GM12873 (cell line): ENCODE measurements at regions not wholly inside any gene's neighbourhood (a gene's known extent, or its start where the extent isn't known, plus 50 kb on each side); places are given as distances from the start of the nearest gene placed in this dataset.

Experiments
- CTCF ChIP-seq: IDR thresholded peaks from 2 replicates; pipeline ENCODE4 v1.5.1; 2012; ENCODE audit warnings: low read depth, mild to moderate bottlenecking, moderate library complexity, low read length, control low read depth; ENCODE audit not compliant: insufficient read depth; ENCODE audit errors: missing control alignments

DNA sequence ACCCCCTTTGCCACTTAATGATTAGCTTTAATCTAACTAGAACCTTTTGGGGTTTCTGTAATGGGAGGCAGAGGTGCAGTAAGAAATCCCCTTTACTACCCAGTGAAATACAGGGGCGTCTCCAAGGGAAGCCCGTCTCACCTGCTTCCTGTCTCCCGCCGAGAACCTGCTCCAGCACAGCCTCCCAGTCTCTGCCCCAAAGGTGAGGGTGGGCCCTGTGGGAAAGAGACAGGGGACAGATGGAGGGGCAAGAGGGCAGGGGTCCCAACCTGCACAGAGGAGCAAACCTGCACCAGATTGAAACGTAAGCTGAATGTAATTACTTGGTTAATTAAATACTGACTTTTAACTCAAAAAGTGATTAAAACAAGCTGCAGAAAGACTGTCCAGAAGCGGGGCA lies 474.2 kb upstream of the SULF2 start:
- no peak for TF ChIP-seq CTCF

GRCh38 chr20:48257833-48258232 lies 472.6 kb upstream of the SULF2 start:
- no peak for TF ChIP-seq CTCF

- no peak for TF ChIP-seq CTCF
Measured at GRCh38 chr20:48247961-48248360, 462.7 kb upstream of the SULF2 start.

GRCh38 chr20:48246061-48246790 lies 460.9 kb upstream of the SULF2 start:
- no peak for TF ChIP-seq CTCF

DNA sequence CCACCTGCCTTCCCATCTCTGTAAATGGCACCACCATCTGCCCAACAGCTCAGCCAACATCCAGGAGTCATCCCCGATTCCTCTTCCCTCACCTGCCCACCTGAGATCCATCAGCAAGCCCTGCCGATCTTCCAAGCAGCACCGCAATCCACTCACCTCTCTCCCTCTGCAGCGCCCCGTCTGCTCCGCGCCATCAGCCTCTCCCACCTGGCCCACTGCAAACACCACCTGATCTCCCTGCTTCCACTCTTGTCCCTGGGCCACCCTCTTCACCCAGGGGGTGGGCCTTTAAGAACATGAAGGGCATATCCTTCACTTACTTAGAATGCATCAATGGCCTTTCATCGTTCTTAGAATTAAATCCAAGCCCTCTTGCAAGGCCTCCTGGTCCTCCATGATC lies 457.3 kb upstream of the SULF2 start:
- no peak for TF ChIP-seq CTCF

GRCh38 chr20:48241482-48241881 lies 456.2 kb upstream of the SULF2 start:
- no peak for TF ChIP-seq CTCF

GRCh38 chr20:48238781-48239180 lies 453.5 kb upstream of the SULF2 start:
- TF ChIP-seq CTCF = no peak
